Coronary artery (tissue), 2 donors: ENCODE measurements at regions not wholly inside any gene's neighbourhood (a gene's known extent, or its start where the extent isn't known, plus 50 kb on each side); places are given as distances from the start of the nearest gene placed in this dataset.

Experiments used
- DNase-seq: peaks from one replicate; pipeline ENCODE4 v3.0.0-alpha.2; 2017; ENCODE audit warnings: low spot score
- H3K27ac ChIP-seq, 2 donors: fragments of 200-600 bp; sonication (generic); one replicate each; pipeline ENCODE4 v1.5.1; 2016 to 2019
- H3K4me3 ChIP-seq: fragments of 200-600 bp; sonication (generic); 2 replicates; pipeline ENCODE4 v1.5.1; 2016; ENCODE audit warnings: mild to moderate bottlenecking, moderate library complexity
- CTCF ChIP-seq: fragments of 200-600 bp; sonication (generic); IDR thresholded peaks from one replicate; pipeline ENCODE4 v1.5.1; 2019; ENCODE audit warnings: antibody characterized with exemption

GRCh38 chr11:71112990-71113389 is 139.4 kb downstream of the SHANK2 start:
- DNase-seq, result no peak
- H3K27ac ChIP-seq, result no peak overlapping the region
- no peak for TF ChIP-seq CTCF
- H3K4me3 ChIP-seq, result no peak overlapping the region

GRCh38 chr11:71112454-71112853 is 139.9 kb downstream of the SHANK2 start:
- Histone ChIP-seq H3K27ac (no peak overlapping the region), H3K4me3 (no peak overlapping the region)
- DNase-seq, result no peak
- no peak for TF ChIP-seq CTCF

GRCh38 chr11:71109586-71109985 is 142.8 kb downstream of the SHANK2 start:
- TF ChIP-seq CTCF, result no peak
- H3K27ac ChIP-seq, result no peak overlapping the region
- no peak for DNase-seq
- no peak overlapping the region for H3K4me3 ChIP-seq

- DNase-seq, result no peak
- TF ChIP-seq CTCF, result no peak
- no peak overlapping the region for H3K27ac ChIP-seq
- no peak overlapping the region for H3K4me3 ChIP-seq
These were observed 143.2 kb downstream of the SHANK2 start for GRCh38 chr11:71109186-71109585.

GRCh38 chr11:71108013-71108865 is 144.1 kb downstream of the SHANK2 start:
- no peak for DNase-seq
- Histone ChIP-seq H3K27ac (no peak overlapping the region), H3K4me3 (no peak overlapping the region)
- TF ChIP-seq CTCF, result no peak

GRCh38 chr11:71106671-71107070 is 145.7 kb downstream of the SHANK2 start:
- Histone ChIP-seq H3K4me3 (no peak overlapping the region), H3K27ac (no peak overlapping the region)
- no peak for TF ChIP-seq CTCF
- no peak for DNase-seq

- no peak for TF ChIP-seq CTCF
- DNase-seq, result no peak
- Histone ChIP-seq H3K27ac (no peak overlapping the region), H3K4me3 (no peak overlapping the region)
These were observed 149.1 kb downstream of the SHANK2 start for GRCh38 chr11:71103266-71103665.
